ENCODE measurements at regions not wholly inside any gene's neighbourhood (a gene's known extent, or its start where the extent isn't known, plus 50 kb on each side); places are given as distances from the start of the nearest gene placed in this dataset.

DNA sequence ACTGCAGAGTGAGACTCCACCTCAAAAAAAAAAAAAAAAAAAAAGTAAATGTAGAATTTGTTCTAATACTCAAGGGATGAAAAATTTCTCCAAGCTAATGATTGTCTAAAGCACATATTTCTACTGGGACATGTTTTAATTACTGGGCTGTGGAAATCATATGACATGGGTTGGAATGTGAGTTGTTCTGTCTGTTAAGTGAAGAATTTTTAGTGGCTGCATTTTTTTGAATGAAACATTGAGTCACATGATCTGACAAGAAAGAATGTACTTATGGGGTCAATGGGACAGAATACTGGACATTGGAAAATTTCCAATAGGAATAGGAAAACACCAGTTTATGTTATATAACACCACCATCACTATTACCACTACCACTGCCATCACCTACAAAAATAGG, 123.8 kb upstream of the IVNS1ABP start:
- Histone ChIP-seq H4K20me1 (ENCODE audit: control insufficient read depth, insufficient read depth, low read depth, low read length) (no peaks in the 10 kb centered on the region), H3K4me1 (ENCODE audit: control insufficient read depth, low read length) (peaks cover 3% of the 10 kb centered on the region; the same call in 1 of the 2 replicates), H3K9me3 (ENCODE audit: control insufficient read depth, insufficient read depth, low read length) (no peaks in the 10 kb centered on the region), H3K27me3 (ENCODE audit: control insufficient read depth, low read length) (peaks cover 2% of the 10 kb centered on the region; the same call in 1 of the 2 replicates), H3K79me2 (ENCODE audit: control insufficient read depth, low read length) (no peaks in the 10 kb centered on the region), H3K27ac (ENCODE audit: low read depth, low read length) (no peak overlapping the region), H3F3A (ENCODE audit: control insufficient read depth, insufficient read depth) (no peaks in the 10 kb centered on the region), H3K36me3 (ENCODE audit: control insufficient read depth, low read length) (no peaks in the 10 kb centered on the region), H3K4me2 (ENCODE audit: low read length) (no peak overlapping the region), H3K4me3 (ENCODE audit: low read length) (no peak overlapping the region), H3K9me2 (replicated peaks; ENCODE audit: control insufficient read depth, low read length) (no peaks in the 10 kb centered on the region)
- TF ChIP-seq EZH2phosphoT487 (IDR thresholded peaks at IDR 0.05; ENCODE audit: borderline replicate concordance, low read length): no peak
- TF ChIP-seq, protein P1, sequence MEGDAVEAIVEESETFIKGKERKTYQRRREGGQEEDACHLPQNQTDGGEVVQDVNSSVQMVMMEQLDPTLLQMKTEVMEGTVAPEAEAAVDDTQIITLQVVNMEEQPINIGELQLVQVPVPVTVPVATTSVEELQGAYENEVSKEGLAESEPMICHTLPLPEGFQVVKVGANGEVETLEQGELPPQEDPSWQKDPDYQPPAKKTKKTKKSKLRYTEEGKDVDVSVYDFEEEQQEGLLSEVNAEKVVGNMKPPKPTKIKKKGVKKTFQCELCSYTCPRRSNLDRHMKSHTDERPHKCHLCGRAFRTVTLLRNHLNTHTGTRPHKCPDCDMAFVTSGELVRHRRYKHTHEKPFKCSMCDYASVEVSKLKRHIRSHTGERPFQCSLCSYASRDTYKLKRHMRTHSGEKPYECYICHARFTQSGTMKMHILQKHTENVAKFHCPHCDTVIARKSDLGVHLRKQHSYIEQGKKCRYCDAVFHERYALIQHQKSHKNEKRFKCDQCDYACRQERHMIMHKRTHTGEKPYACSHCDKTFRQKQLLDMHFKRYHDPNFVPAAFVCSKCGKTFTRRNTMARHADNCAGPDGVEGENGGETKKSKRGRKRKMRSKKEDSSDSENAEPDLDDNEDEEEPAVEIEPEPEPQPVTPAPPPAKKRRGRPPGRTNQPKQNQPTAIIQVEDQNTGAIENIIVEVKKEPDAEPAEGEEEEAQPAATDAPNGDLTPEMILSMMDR (IDR thresholded peaks at IDR 0.05; ENCODE audit: low read depth, low read length, poor library complexity, severe bottlenecking): no peak

DNA sequence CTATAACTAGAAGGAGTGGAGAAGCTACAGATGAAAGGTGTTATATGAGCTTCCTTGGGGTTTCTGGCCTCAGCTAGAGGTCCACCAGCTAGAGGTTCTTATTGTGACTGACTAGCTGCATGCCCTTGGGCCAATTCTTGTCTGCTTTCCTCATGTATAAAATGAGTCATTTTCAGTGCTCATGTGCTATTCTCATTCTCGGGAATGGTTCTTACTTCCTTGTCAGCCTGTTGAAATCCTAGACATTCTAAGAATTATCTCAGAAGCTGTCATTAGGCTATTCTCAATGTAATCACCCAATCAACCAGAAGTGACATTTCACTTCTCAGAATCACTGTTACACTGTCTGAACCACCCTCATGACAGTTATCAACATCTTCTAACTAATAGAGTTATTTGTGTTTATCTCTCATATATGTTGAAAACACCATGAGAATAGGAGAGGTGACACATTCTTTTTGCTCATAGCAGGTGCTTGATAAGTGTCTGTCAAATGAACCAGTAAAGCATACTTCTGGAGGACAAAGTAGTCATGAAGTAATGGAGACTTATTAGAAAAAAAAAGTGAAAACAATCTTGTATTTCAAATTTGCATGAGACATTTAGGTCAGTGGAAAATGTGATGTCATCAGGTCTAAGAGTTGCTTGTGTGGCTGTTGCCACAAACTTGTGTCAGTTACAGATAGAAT, 122.8 kb upstream of the IVNS1ABP start:
- peaks cover 3% of the 10 kb centered on the region; the same call in 1 of the 2 replicates for H3K4me1 ChIP-seq (ENCODE audit: control insufficient read depth, low read length)
- H3K9me3 ChIP-seq (ENCODE audit: control insufficient read depth, insufficient read depth, low read length): no peaks in the 10 kb centered on the region
- H3K36me3 ChIP-seq (ENCODE audit: control insufficient read depth, low read length): no peaks in the 10 kb centered on the region
- no peak overlapping the region for H3K4me3 ChIP-seq (ENCODE audit: low read length)
- H4K20me1 ChIP-seq (ENCODE audit: control insufficient read depth, insufficient read depth, low read depth, low read length): no peaks in the 10 kb centered on the region
- H3K79me2 ChIP-seq (ENCODE audit: control insufficient read depth, low read length): no peaks in the 10 kb centered on the region
- no peaks in the 10 kb centered on the region for H3K9me2 ChIP-seq (replicated peaks; ENCODE audit: control insufficient read depth, low read length)
- H3K27me3 ChIP-seq (ENCODE audit: control insufficient read depth, low read length): peaks cover 2% of the 10 kb centered on the region; the same call in 1 of the 2 replicates
- TF ChIP-seq EZH2phosphoT487 (IDR thresholded peaks at IDR 0.05; ENCODE audit: borderline replicate concordance, low read length): no peak
- TF ChIP-seq, protein P1 (IDR thresholded peaks at IDR 0.05; ENCODE audit: low read depth, low read length, poor library complexity, severe bottlenecking): no peak
- H3F3A ChIP-seq (ENCODE audit: control insufficient read depth, insufficient read depth): no peaks in the 10 kb centered on the region
- H3K27ac ChIP-seq (ENCODE audit: low read depth, low read length): no peak overlapping the region
- H3K4me2 ChIP-seq (ENCODE audit: low read length): no peak overlapping the region; the same call in 1 of the 2 replicates

DNA sequence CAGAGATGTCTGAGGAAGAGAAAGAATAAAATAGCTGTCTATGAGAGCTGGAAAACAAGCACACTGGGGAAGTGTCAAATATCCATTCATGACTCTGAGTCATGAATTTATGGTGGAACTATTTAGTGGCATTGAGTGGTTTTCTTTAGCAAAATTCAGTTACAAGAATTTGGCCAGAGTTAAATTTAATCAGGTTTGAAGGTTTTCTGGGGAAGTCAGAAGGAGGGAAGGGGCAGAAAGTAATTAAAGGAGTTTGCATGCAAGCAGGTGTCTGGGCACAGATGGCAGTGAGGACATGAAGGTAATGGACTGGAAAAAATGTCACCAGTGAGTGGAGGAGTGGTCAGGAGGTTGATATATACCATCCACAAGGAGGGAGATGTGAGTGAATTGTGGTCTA, 121.9 kb upstream of the IVNS1ABP start:
- TF ChIP-seq, protein P1 (IDR thresholded peaks at IDR 0.05; ENCODE audit: low read depth, low read length, poor library complexity, severe bottlenecking): no peak
- no peak for TF ChIP-seq EZH2phosphoT487 (IDR thresholded peaks at IDR 0.05; ENCODE audit: borderline replicate concordance, low read length)
- peaks cover 3% of the 10 kb centered on the region; the same call in 1 of the 2 replicates for H3K4me1 ChIP-seq (ENCODE audit: control insufficient read depth, low read length)
- H3K9me3 ChIP-seq (ENCODE audit: control insufficient read depth, insufficient read depth, low read length): no peaks in the 10 kb centered on the region
- no peak overlapping the region for H3K4me2 ChIP-seq (ENCODE audit: low read length)
- peaks cover 2% of the 10 kb centered on the region; the same call in 1 of the 2 replicates for H3K27me3 ChIP-seq (ENCODE audit: control insufficient read depth, low read length)
- no peak overlapping the region for H3K4me3 ChIP-seq (ENCODE audit: low read length)
- H3K79me2 ChIP-seq (ENCODE audit: control insufficient read depth, low read length): no peaks in the 10 kb centered on the region
- H3K36me3 ChIP-seq (ENCODE audit: control insufficient read depth, low read length): no peaks in the 10 kb centered on the region
- no peaks in the 10 kb centered on the region for H3F3A ChIP-seq (ENCODE audit: control insufficient read depth, insufficient read depth)
- no peak overlapping the region for H3K27ac ChIP-seq (ENCODE audit: low read depth, low read length)
- H3K9me2 ChIP-seq (replicated peaks; ENCODE audit: control insufficient read depth, low read length): no peaks in the 10 kb centered on the region
- H4K20me1 ChIP-seq (ENCODE audit: control insufficient read depth, insufficient read depth, low read depth, low read length): no peaks in the 10 kb centered on the region
